ENCODE measurements at regions not wholly inside any gene's neighbourhood (a gene's known extent, or its start where the extent isn't known, plus 50 kb on each side); places are given as distances from the start of the nearest gene placed in this dataset.
"Not testable (repeated sequence)": the region's sequence is repeated elsewhere in the genome, so short reads cannot be mapped to it uniquely, and the experiment has no call there.

GRCh38 chr16:17568239-17568638 is 97.5 kb upstream of the XYLT1 start:
- DNase-seq: no peak

DNA sequence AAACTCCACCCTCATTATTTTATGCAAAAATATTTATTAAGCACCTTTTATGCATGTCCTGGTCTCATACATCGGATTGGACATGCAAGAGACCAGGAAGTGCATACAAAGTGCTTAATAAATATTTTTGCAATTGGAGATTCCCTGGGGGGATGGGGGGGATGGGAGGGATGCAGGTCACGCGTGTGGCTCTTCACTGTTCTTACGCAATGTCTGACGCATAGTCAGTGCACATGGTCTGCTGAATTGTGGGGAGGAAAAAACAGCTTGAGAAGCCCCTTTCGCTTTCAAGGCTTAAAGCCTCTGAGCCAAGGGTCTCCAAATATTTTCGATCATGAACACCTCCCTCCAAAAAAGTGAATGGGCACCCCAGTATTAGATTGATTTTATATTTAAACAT is 96.7 kb upstream of the XYLT1 start:
- no peak for DNase-seq

DNA sequence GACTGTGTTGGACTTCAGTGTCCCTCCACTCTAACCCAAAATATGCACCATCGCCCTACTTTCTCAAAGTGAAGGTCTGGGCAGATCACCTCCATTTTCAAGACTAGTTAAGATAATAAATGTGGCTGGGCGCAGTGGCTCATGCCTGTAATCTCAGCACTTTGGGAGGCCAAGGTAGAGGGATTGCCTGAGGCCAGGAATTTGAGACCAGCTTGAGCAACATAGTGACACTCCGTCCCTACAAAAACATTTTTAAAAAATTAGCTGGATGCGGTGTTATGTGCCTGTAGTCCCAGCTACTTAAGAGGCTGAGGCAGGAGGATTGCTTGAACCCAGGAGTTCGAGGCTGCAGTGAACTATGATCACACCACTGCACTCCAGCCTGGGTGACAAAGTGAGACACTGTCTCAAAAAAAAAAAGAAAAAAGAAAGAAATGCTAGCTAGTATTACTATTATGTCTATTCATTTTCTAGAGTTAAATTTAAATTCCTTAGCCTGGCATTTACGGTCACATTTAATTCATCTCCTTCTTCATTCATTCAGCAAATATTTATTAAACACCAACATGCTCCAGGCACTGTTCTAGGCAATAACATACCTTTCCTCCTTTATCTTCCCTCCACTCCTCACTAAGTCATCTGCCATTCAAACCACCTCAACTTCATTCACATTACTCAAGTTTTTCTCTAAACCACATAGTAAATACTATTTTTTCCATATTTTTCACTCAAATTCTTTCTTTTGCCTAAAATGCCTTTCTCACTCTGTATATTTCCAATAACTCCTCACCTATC is 96.1 kb upstream of the XYLT1 start:
- DNase-seq: no peak

- DNase-seq: no peak
These were observed 95.3 kb upstream of the XYLT1 start for GRCh38 chr16:17566075-17566474.

GRCh38 chr16:17565605-17566004 is 94.8 kb upstream of the XYLT1 start:
- DNase-seq: no peak

DNA sequence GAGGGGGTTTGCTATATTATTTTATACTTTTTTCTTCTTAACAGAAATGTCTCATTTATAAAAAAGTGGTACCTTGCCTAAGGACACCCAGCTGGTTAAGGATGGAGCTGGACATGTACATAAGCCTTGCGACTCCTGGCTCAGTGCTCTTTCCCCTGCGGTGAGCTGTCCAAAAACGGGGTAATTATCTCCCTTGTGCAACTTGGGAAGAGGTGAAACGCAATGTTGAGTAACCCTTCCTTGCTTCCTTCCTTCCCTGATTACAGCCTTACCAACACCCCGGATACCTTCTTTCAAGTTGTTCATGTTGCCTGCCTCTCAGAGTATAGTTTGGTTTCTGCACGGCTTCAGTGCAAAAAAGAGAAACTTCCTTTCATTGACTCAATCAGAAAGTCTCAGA is 94.1 kb upstream of the XYLT1 start:
- DNase-seq: no peak

DNA sequence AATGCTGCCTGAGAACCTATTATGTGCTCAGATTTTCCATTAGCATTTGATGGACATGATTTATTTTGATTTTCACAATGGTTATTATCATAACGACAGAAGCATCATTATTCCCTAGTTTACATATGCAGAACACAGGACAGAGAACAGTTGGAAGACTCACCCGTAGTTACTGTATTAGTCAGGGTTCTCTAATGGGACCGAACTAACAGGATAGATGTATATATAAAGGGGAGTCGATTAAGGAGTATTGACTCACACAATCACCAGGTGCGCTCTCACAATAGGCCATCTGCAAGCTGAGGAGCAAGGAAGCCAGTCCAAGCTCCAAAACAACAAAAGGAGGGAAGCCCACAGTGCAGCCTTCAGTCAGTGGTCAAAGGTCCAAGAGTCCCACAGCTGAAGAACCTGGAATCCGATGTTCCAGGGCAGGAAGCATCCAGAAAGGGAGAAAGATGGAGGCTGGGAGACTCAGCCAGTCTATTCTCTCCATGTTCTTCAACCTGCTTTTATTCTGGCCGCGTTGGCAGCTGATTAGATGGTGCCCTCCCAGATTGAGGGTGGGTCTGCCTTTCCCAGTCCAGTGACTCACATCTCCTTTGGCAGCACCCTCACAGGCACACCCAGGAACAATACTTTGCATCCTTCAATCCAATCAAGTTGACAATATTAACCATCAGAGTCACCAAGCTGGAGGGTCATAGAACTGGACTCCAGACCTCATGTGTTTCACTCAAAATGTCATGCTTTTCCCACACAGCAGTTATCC is 92.7 kb upstream of the XYLT1 start:
- DNase-seq: no peak

DNA sequence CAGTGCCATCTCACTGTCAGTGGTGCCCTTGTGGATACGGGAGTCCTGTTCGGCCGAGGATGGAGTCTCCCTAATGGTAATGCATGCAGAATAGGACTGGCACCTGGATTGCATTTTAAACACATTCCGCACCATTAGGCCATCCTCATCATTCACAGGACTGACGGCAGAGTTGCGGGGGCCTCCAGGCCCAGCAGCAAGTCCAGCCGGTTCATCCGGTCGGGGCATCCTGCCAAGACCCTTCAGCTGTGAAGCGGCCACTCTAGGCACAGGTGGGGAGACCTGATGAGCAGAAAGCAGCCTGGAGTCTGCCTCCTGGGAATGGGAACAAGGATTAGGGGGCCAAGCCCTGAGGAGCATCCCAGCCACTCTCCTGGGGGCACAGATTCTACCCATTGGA is 90.3 kb upstream of the XYLT1 start:
- no peak for DNase-seq

GRCh38 chr16:17560548-17560947 is 89.8 kb upstream of the XYLT1 start:
- DNase-seq: no peak

DNA sequence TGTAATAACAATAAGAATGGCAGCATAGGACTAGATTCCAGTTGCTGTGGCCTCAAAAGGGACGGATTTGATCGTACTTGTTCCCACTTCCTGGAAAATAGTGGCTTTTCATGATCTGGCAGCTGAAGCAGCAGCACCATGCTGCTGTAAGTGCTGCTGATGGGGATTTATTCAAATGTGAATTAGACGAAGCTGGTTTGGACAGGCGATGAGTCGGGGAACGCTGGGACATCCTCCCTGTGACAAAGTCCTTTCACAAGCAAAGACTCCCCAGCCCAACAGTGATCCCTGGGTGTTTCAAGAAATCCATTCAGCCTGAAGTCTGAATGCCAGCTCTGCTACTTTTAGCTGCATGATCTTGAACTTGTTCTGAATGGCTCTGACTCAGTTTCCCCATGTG is 88.6 kb upstream of the XYLT1 start:
- DNase-seq: no peak

GRCh38 chr16:17557949-17558348 is 87.2 kb upstream of the XYLT1 start:
- DNase-seq: no peak

DNA sequence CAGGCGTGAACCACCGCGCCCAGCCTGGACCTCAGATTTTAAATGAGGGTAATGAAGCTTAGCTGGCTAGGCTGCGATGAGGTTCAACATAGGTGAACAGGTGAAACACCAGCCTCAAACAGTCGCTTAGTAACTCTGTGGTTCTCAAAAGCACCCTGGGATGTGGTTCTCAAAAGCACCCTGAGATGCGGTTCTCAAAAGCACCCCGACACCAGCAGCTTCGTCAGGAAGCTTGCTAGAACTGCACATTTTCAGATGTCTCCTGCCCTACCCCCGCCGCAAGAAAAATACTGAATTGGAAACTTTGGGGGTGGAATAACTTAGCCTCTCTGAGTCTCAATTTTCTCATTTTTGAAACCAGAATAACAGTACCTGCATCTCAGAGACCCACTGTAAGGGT is 86.7 kb upstream of the XYLT1 start:
- peak; percentile 2 to 5 for DNase-seq

DNA sequence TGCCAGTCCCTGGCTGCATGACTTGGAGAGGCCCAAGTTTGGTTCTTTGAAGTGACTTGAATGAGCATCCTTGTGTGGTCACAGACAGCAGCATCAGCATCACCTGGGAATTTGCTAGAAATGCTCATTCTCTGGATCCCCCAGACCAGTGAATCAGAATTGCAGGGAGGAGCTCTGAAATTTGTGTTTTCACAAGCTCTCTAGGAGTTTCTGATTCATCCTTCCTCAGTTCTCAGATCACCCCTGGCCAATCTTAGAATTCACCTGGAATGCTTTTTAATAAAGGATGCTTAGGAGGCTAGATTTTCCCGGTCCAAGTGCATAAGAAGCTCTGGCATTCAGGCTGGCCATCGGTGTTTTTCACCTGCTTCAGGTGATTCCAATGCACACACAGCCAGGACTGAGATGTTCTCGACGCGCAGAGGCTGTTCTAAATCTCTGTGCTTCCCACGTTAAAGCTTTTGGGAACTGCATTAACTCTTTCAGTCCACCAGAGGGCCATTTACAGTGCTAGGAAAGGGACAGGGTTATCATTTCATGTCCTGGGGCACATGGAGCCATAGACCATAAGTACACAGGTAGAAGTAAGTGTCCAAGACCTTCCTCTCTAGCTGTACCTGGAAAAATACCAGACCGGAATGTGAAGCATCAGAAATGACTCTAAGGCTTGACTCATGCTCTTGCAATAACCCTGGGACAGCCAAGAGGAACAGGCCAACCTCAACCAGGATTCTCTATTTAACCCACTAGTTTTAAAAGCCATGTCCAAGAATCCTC is 85.7 kb upstream of the XYLT1 start:
- no peak for DNase-seq

DNA sequence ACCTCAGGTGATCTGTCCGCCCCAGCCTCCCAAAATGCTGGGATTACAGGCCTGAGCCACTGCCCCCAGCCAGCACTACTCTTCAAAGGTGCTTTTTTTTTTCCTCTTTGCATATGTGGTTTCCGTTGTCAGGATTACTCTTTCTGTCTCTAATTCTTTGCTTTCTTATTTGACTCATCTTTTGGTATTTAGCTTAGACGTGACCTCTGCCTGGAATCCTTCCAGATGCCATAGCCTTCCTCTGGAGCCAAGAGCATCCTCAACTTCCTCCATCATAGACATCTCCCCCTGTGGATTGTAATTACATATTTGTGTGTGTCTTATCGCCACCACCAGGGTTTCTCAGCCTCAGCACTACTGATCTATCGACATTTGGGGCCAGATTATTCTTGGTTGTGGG is 84.4 kb upstream of the XYLT1 start:
- DNase-seq: no peak

DNA sequence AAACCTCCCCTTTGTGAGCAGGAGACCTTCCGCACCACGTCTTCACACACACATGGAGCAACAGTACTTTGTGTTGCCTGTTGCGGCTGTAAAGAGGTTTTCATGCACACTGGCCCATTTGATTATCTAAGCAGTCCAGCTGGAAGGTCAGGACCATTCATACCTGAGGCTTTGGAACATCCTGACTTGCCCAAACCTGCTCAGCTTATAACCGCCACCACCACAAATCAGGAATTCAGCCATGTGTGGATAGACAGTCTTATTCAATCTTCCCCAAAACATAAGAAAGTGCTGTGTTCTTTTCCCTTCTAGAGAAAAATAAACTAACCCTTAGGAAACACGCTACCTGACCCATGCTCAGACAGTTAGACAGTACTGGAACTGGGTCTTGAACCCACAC is 81.6 kb upstream of the XYLT1 start:
- no peak for DNase-seq

GRCh38 chr16:17551682-17552081 is 80.9 kb upstream of the XYLT1 start:
- DNase-seq: not testable (repeated sequence)

DNA sequence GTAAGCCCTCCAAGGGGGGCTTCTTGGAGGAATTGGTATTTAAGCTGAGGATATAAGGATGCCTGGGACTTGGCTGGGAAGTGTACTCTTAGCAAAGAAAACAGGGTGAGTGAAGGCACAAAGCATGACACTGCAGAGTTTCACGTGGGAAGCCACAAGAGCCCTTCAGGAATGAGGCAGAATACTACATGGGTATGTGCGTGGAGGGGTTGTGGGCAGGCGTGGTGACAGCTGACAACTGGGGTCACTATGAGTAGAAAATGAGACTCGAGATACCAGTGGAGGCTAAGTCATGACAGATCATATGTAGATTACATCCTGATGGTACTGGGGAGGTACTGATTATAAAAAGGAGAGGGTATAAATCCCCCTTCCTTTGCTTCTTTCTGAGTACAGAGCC is 78.1 kb upstream of the XYLT1 start:
- DNase-seq: no peak

- DNase-seq: peak; percentile 35 to 52
These were observed 74.0 kb upstream of the XYLT1 start for GRCh38 chr16:17544785-17545184.

DNA sequence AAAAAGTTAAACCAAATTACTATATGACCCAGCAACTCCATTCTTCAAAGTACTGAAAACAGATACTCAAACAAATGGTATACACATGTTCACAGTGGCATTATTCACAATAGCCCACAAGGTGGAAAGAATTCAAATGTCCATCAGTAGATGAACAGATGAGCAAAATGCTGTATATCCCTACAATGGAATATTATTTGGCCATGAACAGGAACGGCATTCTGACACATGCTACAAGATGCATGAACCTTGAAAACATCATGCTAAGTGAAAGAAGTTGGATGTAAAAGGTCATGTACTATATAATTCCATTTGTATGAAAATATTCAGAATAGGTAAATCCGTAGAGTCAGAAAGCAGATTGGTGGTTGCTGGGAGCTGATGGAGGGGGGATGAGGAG is 73.5 kb upstream of the XYLT1 start:
- no peak for DNase-seq

GRCh38 chr16:17543073-17543472 is 72.3 kb upstream of the XYLT1 start:
- no peak for DNase-seq

DNA sequence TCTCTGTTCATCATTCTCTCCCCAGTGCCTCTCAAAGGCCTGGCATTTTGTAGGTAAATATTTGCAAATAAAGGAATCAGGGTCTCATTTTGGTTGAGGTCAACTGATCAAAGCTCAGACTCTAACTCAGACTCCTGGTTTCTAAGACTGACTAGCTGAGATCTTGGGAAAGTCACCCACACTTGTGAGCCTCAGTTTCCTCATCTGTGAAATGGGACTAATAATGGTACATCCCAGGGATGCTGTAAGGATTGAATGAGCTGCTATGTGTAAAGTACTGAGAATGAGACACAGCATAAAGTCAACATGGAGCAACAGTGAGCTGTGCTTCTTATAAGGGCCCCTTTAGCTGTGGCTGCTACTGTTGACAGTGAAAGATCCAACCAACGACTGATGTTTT is 70.6 kb upstream of the XYLT1 start:
- DNase-seq: no peak

DNA sequence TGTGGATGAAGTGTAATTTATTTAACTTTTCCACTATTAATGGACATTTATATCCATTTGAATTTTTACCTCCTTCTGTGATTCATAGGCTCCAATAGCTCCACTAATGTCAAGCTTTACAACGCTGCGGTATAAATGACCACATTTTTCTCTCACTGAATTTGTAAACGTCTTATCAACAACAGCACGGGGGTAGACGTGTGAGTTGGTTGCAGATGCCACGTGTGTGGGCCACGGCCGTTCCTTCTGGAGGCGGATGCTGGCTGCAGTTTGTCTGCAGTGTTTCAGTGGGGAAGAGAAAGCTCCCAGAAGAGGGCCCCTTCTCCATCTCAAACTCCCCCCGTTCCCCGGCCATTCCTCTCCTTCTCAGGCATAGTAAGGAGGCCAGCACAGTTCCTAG is 68.2 kb upstream of the XYLT1 start:
- DNase-seq: no peak

DNA sequence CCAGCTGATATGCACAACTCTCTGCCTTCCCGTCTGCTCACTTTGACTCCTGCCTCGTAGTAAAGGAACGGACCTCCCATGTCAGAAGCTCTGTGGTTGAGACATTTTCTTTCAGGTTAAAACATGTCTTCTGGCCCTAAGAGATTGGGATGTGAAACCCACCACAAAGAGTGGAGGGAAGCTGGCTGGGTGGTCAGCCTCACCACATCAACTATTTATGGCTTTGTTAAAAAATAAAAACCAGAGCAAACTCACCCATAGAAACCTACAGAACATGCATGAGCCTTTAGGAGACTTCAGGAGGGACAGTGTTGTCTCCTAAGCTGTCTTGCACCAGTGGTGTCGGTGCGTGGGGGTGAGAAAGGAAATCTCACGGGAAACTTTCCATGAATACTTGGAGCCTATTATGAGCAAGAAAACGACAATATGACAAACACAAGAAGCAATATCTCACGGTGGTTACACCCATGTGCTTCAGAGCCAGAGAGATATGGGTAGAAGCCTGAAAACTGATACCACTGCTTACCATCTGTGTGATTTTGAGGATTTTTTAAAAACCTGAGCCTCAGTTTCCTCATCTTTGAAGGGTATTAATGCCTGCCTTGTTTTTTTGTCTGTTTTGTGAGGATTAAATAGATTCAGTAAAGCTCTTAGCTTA is 61.7 kb upstream of the XYLT1 start:
- DNase-seq: no peak
